IPS DF 6.9 (cell line): ENCODE measurements at regions not wholly inside any gene's neighbourhood (a gene's known extent, or its start where the extent isn't known, plus 50 kb on each side); places are given as distances from the start of the nearest gene placed in this dataset.
"Not testable (repeated sequence)": the region's sequence is repeated elsewhere in the genome, so short reads cannot be mapped to it uniquely, and the experiment has no call there.

Experiments
- DNase-seq: peaks from one replicate; pipeline ENCODE4 v3.0.0-alpha.2; 2013; ENCODE audit warnings: low read depth, low spot score
- H3K27ac ChIP-seq: one replicate; pipeline ENCODE4 v1.5.1; 2013; ENCODE audit warnings: low read length, control low read depth
- H3K27me3 ChIP-seq: 2 replicates; pipeline ENCODE4 v1.6.1; 2013; ENCODE audit warnings: mild to moderate bottlenecking, low read length; ENCODE audit not compliant: control insufficient read depth, insufficient read depth
- H3K36me3 ChIP-seq: 2 replicates; pipeline ENCODE4 v1.6.1; 2013; ENCODE audit warnings: low read length; ENCODE audit not compliant: control insufficient read depth, insufficient read depth
- H3K4me1 ChIP-seq: 2 replicates; pipeline ENCODE4 v1.6.1; 2013; ENCODE audit warnings: low read length; ENCODE audit not compliant: control insufficient read depth, insufficient read depth
- H3K4me3 ChIP-seq: 2 replicates; pipeline ENCODE4 v1.5.1; 2013; ENCODE audit warnings: mild to moderate bottlenecking, low read length
- H3K9me3 ChIP-seq: 2 replicates; pipeline ENCODE4 v1.6.1; 2013; ENCODE audit warnings: low read length, inconsistent platforms; ENCODE audit not compliant: control insufficient read depth, insufficient read depth
- WGBS: extraction: QIAGEN DNeasy Blood & Tissue Kit; methylation state at CpG from one replicate; pipeline ENCODE4 v1.1.7; 2013; ENCODE audit warnings: mixed read lengths, missing lambda C conversion rate; ENCODE audit not compliant: insufficient read length, insufficient coverage; 5-methylcytosine and 5-hydroxymethylcytosine counted together

DNA sequence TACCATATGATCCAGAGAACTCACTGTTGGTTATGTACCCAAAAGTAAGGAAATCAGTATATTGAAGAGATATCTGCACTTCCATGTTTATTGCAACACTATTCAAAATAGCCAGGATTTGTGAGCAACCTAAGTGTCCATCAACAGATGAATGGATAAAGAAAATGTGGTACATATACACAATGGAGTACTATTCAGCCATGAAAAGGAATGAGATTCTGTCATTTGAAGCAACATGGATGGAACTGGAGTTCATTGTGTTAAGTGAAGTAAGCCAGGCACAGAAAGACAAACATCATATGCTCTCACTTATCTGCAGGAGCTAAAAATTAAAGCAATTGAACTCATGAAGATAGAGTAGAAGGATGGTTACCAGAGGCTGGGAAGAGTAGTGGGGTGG, 510.5 kb downstream of the KLHL13 start:
- not testable (repeated sequence) for H3K27me3 ChIP-seq, DNase-seq, H3K4me3 ChIP-seq, H3K27ac ChIP-seq, H3K9me3 ChIP-seq, H3K36me3 ChIP-seq, H3K4me1 ChIP-seq

DNA sequence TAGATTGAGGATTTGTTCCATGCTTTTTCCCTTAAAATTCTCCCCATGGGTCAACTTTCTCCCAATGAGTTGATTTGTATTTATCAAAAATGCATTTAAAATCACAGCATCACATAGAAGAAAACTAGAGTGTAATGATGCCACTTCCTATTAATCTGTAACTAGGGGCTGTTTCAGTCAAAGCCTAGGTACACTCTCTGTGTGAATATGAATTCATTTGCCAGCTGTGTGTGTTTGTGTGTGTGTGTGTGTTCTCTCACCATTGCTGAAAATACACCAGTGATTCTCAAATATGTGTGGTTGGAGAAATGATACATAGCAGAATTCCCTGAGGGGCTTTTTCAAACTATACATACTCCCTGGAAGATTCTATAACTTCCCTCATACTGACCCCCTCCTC, 546.5 kb downstream of the KLHL13 start:
- no peak overlapping the region for H3K4me3 ChIP-seq

DNA sequence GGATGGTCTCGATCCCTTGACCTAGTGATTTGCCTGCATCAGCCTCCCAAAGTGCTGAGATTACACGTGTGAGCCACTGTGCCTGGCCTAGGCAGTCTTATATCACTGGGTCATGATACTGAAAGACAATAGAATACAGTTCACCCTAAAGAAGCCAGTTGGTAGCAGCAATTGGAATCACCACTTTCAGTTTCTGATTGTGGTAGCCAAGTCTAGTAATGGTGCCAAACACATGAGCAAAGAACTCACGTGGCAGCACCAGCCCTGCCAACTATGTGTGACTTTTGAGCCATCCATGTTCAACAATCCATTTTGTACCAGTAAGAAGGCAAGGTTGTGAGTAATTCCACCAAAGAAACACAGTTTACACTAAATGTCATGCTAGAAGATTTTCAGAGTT, 548.4 kb downstream of the KLHL13 start:
- H3K9me3 ChIP-seq, result no peaks in the 10 kb centered on the region
- H3K36me3 ChIP-seq, result no peaks in the 10 kb centered on the region
- H3K27ac ChIP-seq, result no peak overlapping the region
- no CpG with 5 or more reads among the region's 3 CpGs for WGBS
- DNase-seq, result no peak
- no peaks in the 10 kb centered on the region for H3K4me1 ChIP-seq
- H3K27me3 ChIP-seq, result no peaks in the 10 kb centered on the region
- no peak overlapping the region for H3K4me3 ChIP-seq

More for the DNA sequence above, 546.5 kb downstream of the KLHL13 start:
- no peak for DNase-seq
- no peaks in the 10 kb centered on the region for H3K27me3 ChIP-seq
- no peaks in the 10 kb centered on the region for H3K9me3 ChIP-seq
- H3K4me1 ChIP-seq, result no peaks in the 10 kb centered on the region
- no peaks in the 10 kb centered on the region for H3K36me3 ChIP-seq
- H3K27ac ChIP-seq, result no peak overlapping the region

DNA sequence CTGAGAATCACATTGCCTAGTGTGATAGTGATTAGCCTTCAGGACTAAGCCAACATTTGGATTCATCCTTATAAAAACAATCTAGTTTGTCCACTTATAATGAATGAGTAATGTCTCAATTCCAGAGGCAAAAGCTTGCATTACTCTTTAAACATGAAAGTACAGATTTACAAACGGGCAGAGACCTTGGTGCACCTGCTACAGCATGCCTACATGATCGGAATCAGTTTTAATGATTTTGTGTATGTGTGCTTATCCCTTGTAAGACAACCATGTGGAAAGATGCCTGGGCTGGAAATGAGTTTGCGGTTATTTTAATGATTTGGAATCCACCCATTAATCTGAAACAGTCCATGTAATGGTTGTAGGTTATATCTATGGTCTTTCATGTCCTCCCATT, 572.7 kb downstream of the KLHL13 start:
- no peaks in the 10 kb centered on the region for H3K4me1 ChIP-seq
- WGBS, result no CpG with 5 or more reads among the region's 3 CpGs
- no peak overlapping the region for H3K4me3 ChIP-seq
- no peak overlapping the region for H3K27ac ChIP-seq
- no peaks in the 10 kb centered on the region for H3K36me3 ChIP-seq
- DNase-seq, result no peak
- H3K27me3 ChIP-seq, result no peaks in the 10 kb centered on the region
- no peaks in the 10 kb centered on the region for H3K9me3 ChIP-seq

DNA sequence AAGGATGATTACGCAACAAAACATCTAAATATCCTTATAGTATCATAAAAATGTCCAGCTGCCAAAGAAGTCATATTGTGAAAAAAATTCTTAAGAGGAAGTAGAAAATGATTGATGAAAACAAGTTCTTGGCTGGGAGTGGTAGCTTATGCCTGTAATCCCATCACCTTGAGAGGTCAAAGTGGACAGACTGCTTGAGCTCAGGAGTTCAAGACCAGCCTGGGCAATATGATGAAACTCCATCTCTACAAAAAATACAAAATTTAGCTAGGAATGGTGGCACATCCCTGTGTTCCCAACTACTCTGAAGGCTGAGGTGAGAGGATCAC, 577.6 kb downstream of the KLHL13 start:
- Histone ChIP-seq H3K4me1 (no peaks in the 10 kb centered on the region), H3K27me3 (no peaks in the 10 kb centered on the region), H3K36me3 (no peaks in the 10 kb centered on the region), H3K27ac (no peak overlapping the region), H3K9me3 (no peaks in the 10 kb centered on the region), H3K4me3 (no peak overlapping the region)
- DNase-seq, result no peak
- 100% methylated on average over 1 of the region's 1 CpG for WGBS

DNA sequence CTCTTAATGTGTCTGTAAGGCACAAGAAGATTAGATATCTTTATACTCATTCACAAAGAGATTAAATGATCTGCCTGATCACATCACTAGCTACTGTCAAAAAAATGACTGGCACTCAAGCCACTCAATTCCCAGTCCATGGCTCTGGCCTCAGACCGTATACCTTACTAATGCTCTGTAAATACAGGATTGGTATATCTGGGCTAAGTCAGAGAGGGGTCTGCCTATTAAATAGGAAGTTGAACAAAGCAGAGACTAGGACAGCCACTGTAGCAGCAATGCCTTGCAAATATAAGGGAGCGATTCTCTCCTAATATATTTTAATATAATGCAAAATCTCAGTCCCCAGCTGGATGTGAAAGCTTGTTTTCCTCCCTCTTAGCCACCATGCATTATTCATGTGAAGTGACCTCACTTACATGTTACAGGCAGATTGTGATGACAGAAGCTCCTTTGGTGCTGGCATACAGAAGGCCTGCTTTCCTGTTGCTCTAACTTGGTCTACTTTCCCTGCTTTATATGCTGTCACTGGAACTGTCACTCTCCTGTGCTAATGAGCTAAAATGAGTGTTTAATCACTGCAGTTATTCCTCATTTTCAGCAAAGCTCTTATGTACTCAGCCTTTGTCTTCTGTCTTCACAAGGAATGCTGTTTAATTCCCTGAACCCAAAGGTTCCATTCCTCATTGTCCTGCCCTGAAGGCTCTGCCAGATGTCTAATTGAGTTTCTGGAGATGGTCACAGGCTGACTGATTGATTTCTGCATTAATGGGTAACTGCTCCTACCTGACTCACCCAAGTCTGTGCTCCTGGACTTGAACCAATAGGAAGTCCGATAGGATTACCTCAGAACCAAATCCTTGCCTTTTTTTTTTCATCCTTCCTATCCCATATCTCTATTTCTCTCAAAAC, 578.2 kb downstream of the KLHL13 start:
- DNase-seq, result no peak
- no peak overlapping the region for H3K4me3 ChIP-seq
- no peaks in the 10 kb centered on the region for H3K9me3 ChIP-seq
- no peaks in the 10 kb centered on the region for H3K27me3 ChIP-seq
- no peak overlapping the region for H3K27ac ChIP-seq
- no CpG with 5 or more reads among the region's 3 CpGs for WGBS
- H3K36me3 ChIP-seq, result no peaks in the 10 kb centered on the region
- H3K4me1 ChIP-seq, result no peaks in the 10 kb centered on the region

DNA sequence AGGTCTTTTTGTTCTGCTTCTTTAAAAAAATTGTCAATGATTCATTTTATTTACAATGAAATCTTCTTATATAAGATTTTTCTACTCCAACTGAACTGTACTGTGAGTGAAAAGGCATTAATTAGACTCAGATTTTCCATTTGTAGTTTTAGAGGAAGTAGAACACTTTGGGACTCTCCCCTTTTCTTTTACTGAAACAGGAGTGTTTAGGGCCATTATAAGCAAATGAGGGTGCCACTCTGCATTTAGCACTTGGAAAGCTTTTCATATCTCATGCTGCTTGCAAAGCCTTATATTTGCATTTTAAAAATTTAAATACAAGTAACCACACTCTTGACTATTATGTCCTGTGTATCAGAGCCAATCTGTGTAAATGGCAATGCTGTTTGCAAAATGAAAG, 584.3 kb downstream of the KLHL13 start:
- H3K4me3 ChIP-seq, result no peak overlapping the region
- H3K27ac ChIP-seq, result no peak overlapping the region
- no peaks in the 10 kb centered on the region for H3K27me3 ChIP-seq
- H3K36me3 ChIP-seq, result no peaks in the 10 kb centered on the region
- no peaks in the 10 kb centered on the region for H3K9me3 ChIP-seq
- DNase-seq, result no peak
- no peaks in the 10 kb centered on the region for H3K4me1 ChIP-seq

DNA sequence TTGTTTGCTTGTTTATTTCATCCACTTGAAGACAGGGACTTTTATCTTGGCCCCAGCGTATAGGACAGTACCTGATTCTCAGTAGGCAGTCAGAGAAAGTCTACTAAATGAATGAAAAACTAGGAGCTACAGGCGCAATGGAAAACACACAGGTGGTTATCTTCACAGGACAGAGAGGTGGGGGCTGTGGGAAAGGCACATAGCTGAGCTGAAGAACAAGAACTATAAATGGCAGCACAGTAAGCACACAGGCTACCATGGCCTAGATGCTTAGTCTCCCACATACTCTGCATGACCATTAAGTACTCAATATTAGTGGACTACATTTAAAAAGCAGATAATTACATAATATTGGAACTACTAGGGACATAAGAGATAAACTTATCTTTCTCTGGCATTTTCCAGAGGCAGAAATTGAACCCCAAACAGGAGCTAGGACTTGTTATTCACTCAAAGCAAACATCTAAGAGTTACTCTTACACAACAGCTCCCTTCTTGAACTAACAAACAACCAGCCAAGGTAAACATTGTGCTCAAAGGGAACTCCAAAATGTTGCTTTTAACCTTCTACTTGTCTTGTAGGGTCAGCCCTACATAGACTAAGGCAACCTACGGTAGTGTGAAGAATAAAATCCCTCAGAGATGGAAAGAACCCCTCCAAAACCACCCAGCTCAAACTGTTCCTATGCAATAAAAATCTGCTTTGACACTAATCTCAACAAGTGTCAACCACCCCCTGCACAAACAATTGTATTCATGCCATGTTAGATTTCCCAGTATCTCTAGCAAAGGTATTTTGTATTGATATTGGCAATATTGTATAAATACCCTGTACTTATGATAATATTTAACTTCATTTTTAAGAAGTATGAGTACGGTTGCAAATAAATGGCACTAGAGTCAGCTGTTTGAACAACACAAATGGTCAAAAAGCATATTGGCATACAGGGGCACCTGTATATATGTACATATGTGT, 593.6 kb downstream of the KLHL13 start:
- H3K9me3 ChIP-seq, result no peaks in the 10 kb centered on the region
- H3K4me3 ChIP-seq, result no peak overlapping the region
- H3K36me3 ChIP-seq, result no peaks in the 10 kb centered on the region
- WGBS, result no CpG with 5 or more reads among the region's 4 CpGs
- DNase-seq, result no peak
- H3K4me1 ChIP-seq, result no peaks in the 10 kb centered on the region
- no peaks in the 10 kb centered on the region for H3K27me3 ChIP-seq
- no peak overlapping the region for H3K27ac ChIP-seq

DNA sequence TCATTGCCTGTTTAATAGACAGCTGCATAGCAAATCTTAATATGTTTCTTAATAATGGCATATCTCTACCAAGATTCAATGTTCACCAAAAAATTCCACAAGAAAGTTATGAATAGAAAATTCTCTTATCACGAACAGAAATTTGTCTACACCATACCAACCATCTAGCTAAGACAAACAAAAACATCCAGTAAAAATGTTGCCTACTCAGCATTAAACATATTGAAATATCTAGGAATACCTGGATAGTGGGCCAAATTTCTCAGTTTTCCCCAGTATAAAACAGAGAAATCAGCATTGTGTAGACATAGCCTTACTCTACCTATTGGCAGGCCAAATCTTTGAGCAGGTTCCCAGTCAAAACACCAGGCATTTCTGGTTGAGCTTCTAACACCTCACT, 598.6 kb downstream of the KLHL13 start:
- Histone ChIP-seq H3K4me1 (no peaks in the 10 kb centered on the region), H3K27ac (no peak overlapping the region), H3K36me3 (no peaks in the 10 kb centered on the region), H3K27me3 (no peaks in the 10 kb centered on the region), H3K4me3 (no peak overlapping the region), H3K9me3 (no peaks in the 10 kb centered on the region)
- DNase-seq, result no peak
- WGBS, result no CpG with 5 or more reads among the region's 1 CpG

DNA sequence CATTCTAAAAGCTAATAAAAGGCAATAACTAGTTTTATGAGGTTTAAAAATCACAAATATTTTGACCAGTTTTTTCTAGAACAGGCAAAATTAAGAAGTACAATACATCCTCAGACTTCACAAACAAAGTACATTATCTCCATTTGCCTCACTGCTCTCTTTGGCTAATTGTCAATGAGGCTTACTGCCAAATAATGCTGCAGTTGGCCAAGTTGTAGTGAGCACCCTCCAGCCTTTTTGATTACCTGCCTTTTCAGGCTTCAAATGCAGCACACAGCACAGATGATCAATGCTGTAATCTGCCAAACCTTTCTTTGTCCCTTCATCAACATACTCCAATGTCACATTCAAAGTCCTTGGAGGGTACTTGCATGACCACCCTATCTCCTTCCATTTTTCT, 605.2 kb downstream of the KLHL13 start:
- H3K9me3 ChIP-seq, result no peaks in the 10 kb centered on the region
- H3K36me3 ChIP-seq, result no peaks in the 10 kb centered on the region
- no peaks in the 10 kb centered on the region for H3K4me1 ChIP-seq
- no peak overlapping the region for H3K4me3 ChIP-seq
- H3K27ac ChIP-seq, result no peak overlapping the region
- no peaks in the 10 kb centered on the region for H3K27me3 ChIP-seq
- DNase-seq, result no peak
